HG03045 (cell line): ENCODE measurements at regions not wholly inside any gene's neighbourhood (a gene's known extent, or its start where the extent isn't known, plus 50 kb on each side); places are given as distances from the start of the nearest gene placed in this dataset.

ENCODE experiments used
- ATAC-seq: cut with Tn5 transposase; IDR thresholded peaks from one replicate; pipeline ENCODE4 v1.9.1; 2021; ENCODE audit warnings: mild to moderate bottlenecking, moderate library complexity; ENCODE audit not compliant: unreplicated experiment

- ATAC-seq = no peak
Measured at GRCh38 chr10:121290674-121291073, 307.6 kb downstream of the FGFR2 start.

- ATAC-seq = no peak
Measured at GRCh38 chr10:121291376-121291775, 306.9 kb downstream of the FGFR2 start.

- ATAC-seq = no peak
Measured at GRCh38 chr10:121291823-121292222, 306.4 kb downstream of the FGFR2 start.

- no peak for ATAC-seq
Measured at GRCh38 chr10:121292321-121292720, 305.9 kb downstream of the FGFR2 start.

- ATAC-seq = no peak
Measured at GRCh38 chr10:121293110-121293509, 305.1 kb downstream of the FGFR2 start.

- ATAC-seq = no peak
Measured at GRCh38 chr10:121294630-121295029, 303.6 kb downstream of the FGFR2 start.

GRCh38 chr10:121296378-121296777 lies 301.9 kb downstream of the FGFR2 start:
- no peak for ATAC-seq

- ATAC-seq = no peak
Measured at GRCh38 chr10:121296881-121297585, 301.2 kb downstream of the FGFR2 start.

- ATAC-seq = no peak
Measured at GRCh38 chr10:121300723-121301122, 297.5 kb downstream of the FGFR2 start.

- ATAC-seq = no peak
Measured at GRCh38 chr10:121302541-121303180, 295.6 kb downstream of the FGFR2 start.

GRCh38 chr10:121303287-121303890 lies 294.9 kb downstream of the FGFR2 start:
- no peak for ATAC-seq

- no peak for ATAC-seq
Measured at GRCh38 chr10:121305066-121305465, 293.2 kb downstream of the FGFR2 start.

- no peak for ATAC-seq
Measured at GRCh38 chr10:121306159-121306673, 292.0 kb downstream of the FGFR2 start.

- ATAC-seq = no peak
Measured at GRCh38 chr10:121307411-121307980, 290.7 kb downstream of the FGFR2 start.

- no peak for ATAC-seq
Measured at GRCh38 chr10:121308020-121308419, 290.2 kb downstream of the FGFR2 start.

- ATAC-seq = no peak
Measured at GRCh38 chr10:121309164-121309563, 289.1 kb downstream of the FGFR2 start.

GRCh38 chr10:121310151-121310711 lies 288.0 kb downstream of the FGFR2 start:
- no peak for ATAC-seq

GRCh38 chr10:121311812-121312443 lies 286.3 kb downstream of the FGFR2 start:
- no peak for ATAC-seq

GRCh38 chr10:121312587-121312986 lies 285.7 kb downstream of the FGFR2 start:
- no peak for ATAC-seq

- no peak for ATAC-seq
Measured at GRCh38 chr10:121313119-121313875, 284.9 kb downstream of the FGFR2 start.
